ENCODE measurements at regions not wholly inside any gene's neighbourhood (a gene's known extent, or its start where the extent isn't known, plus 50 kb on each side); places are given as distances from the start of the nearest gene placed in this dataset.
"Not testable (repeated sequence)": the region's sequence is repeated elsewhere in the genome, so short reads cannot be mapped to it uniquely, and the experiment has no call there.

- H3K4me3 Mint-ChIP-seq, H3K27ac Mint-ChIP-seq: not testable (repeated sequence)
- H3K9me3 Mint-ChIP-seq, result peaks cover 0 to 12% (median 5%) of the 10 kb centered on the region in 7 donors
These were observed 78.0 kb upstream of the ADGRL2 start for GRCh38 chr1:81722631-81723328.

GRCh38 chr1:81720256-81720655 is 80.5 kb upstream of the ADGRL2 start:
- H3K27ac ChIP-seq (ENCODE audit: insufficient read depth, low read length, poor library complexity, severe bottlenecking); H3K27me3 ChIP-seq (ENCODE audit: control insufficient read depth, insufficient read depth, low read length); H3K4me3 ChIP-seq (ENCODE audit: low read depth, low read length); H3K27me3 Mint-ChIP-seq; H3K4me3 Mint-ChIP-seq; H3K4me1 ChIP-seq (ENCODE audit: control insufficient read depth, insufficient read depth, low read length, poor library complexity, severe bottlenecking); H3K27ac Mint-ChIP-seq; ATAC-seq (ENCODE audit: low read depth in 2 of 2); H3K9me3 ChIP-seq (ENCODE audit: control insufficient read depth in 2 of 2, low read length in 2 of 2); H3K4me1 Mint-ChIP-seq; H3K36me3 ChIP-seq (ENCODE audit: control insufficient read depth, insufficient read depth, low read length); H3K36me3 Mint-ChIP-seq; DNase-seq: not testable (repeated sequence)
- H3K9me3 Mint-ChIP-seq, result peaks cover 0 to 13% (median 5%) of the 10 kb centered on the region in 7 donors

More at GRCh38 chr1:81722631-81723328, 78.0 kb upstream of the ADGRL2 start:
- not testable (repeated sequence) for ATAC-seq (ENCODE audit: low read depth in 2 of 2); H3K36me3 ChIP-seq (ENCODE audit: control insufficient read depth, insufficient read depth, low read length); DNase-seq; H3K36me3 Mint-ChIP-seq; H3K27me3 ChIP-seq (ENCODE audit: control insufficient read depth, insufficient read depth, low read length); H3K4me3 ChIP-seq (ENCODE audit: low read depth, low read length); H3K4me1 ChIP-seq (ENCODE audit: control insufficient read depth, insufficient read depth, low read length, poor library complexity, severe bottlenecking); H3K27me3 Mint-ChIP-seq; H3K9me3 ChIP-seq (ENCODE audit: control insufficient read depth in 2 of 2, low read length in 2 of 2); H3K27ac ChIP-seq (ENCODE audit: insufficient read depth, low read length, poor library complexity, severe bottlenecking); H3K4me1 Mint-ChIP-seq

- H3K27ac Mint-ChIP-seq, result no peak overlapping the region
- no peaks in the 10 kb centered on the region for H3K27me3 Mint-ChIP-seq
- no peaks in the 10 kb centered on the region for H3K4me1 Mint-ChIP-seq
- Histone ChIP-seq H3K9me3 (ENCODE audit: control insufficient read depth in 2 of 2, low read length in 2 of 2) (peaks cover 0 to 3% of the 10 kb centered on the region in 2 experiments), H3K36me3 (ENCODE audit: control insufficient read depth, insufficient read depth, low read length) (no peaks in the 10 kb centered on the region), H3K27ac (ENCODE audit: insufficient read depth, low read length, poor library complexity, severe bottlenecking) (no peak overlapping the region), H3K4me1 (ENCODE audit: control insufficient read depth, insufficient read depth, low read length, poor library complexity, severe bottlenecking) (no peaks in the 10 kb centered on the region), H3K27me3 (ENCODE audit: control insufficient read depth, insufficient read depth, low read length) (no peaks in the 10 kb centered on the region), H3K4me3 (ENCODE audit: low read depth, low read length) (no peak overlapping the region)
- peaks cover 0 to 8% (median 3%) of the 10 kb centered on the region in 7 donors for H3K9me3 Mint-ChIP-seq
- DNase-seq (no peak), ATAC-seq (ENCODE audit: low read depth in 2 of 2) (no peak)
- H3K36me3 Mint-ChIP-seq, result no peaks in the 10 kb centered on the region
- H3K4me3 Mint-ChIP-seq, result no peak overlapping the region
These were observed 83.5 kb upstream of the ADGRL2 start for GRCh38 chr1:81717230-81717629.

GRCh38 chr1:81715391-81715790 is 85.3 kb upstream of the ADGRL2 start:
- H3K9me3 Mint-ChIP-seq, result peaks cover 0 to 13% (median 3%) of the 10 kb centered on the region in 7 donors
- ATAC-seq (ENCODE audit: low read depth in 2 of 2) (no peak), DNase-seq (no peak)
- no peaks in the 10 kb centered on the region for H3K36me3 Mint-ChIP-seq
- Histone ChIP-seq H3K4me1 (ENCODE audit: control insufficient read depth, insufficient read depth, low read length, poor library complexity, severe bottlenecking) (no peaks in the 10 kb centered on the region), H3K27me3 (ENCODE audit: control insufficient read depth, insufficient read depth, low read length) (no peaks in the 10 kb centered on the region), H3K36me3 (ENCODE audit: control insufficient read depth, insufficient read depth, low read length) (no peaks in the 10 kb centered on the region), H3K27ac (ENCODE audit: insufficient read depth, low read length, poor library complexity, severe bottlenecking) (no peak overlapping the region), H3K9me3 (ENCODE audit: control insufficient read depth in 2 of 2, low read length in 2 of 2) (peaks cover 0 to 3% of the 10 kb centered on the region in 2 experiments), H3K4me3 (ENCODE audit: low read depth, low read length) (no peak overlapping the region)
- H3K27me3 Mint-ChIP-seq, result no peaks in the 10 kb centered on the region
- no peak overlapping the region for H3K27ac Mint-ChIP-seq
- no peak overlapping the region for H3K4me3 Mint-ChIP-seq
- no peaks in the 10 kb centered on the region for H3K4me1 Mint-ChIP-seq

- no peak for DNase-seq
- H3K4me3 Mint-ChIP-seq, result no peak overlapping the region
- Histone ChIP-seq H3K4me1 (ENCODE audit: control insufficient read depth, insufficient read depth, low read length, poor library complexity, severe bottlenecking) (no peaks in the 10 kb centered on the region), H3K27me3 (ENCODE audit: control insufficient read depth, insufficient read depth, low read length) (no peaks in the 10 kb centered on the region), H3K4me3 (ENCODE audit: low read depth, low read length) (no peak overlapping the region), H3K36me3 (ENCODE audit: control insufficient read depth, insufficient read depth, low read length) (no peaks in the 10 kb centered on the region), H3K27ac (ENCODE audit: insufficient read depth, low read length, poor library complexity, severe bottlenecking) (no peak overlapping the region), H3K9me3 (ENCODE audit: control insufficient read depth in 2 of 2, low read length in 2 of 2) (peaks cover 0 to 3% of the 10 kb centered on the region in 2 experiments)
- no peaks in the 10 kb centered on the region for H3K4me1 Mint-ChIP-seq
- H3K36me3 Mint-ChIP-seq, result no peaks in the 10 kb centered on the region
- no peak for ATAC-seq (ENCODE audit: low read depth in 2 of 2)
- peaks cover 0 to 12% (median 3%) of the 10 kb centered on the region in 7 donors for H3K9me3 Mint-ChIP-seq
- no peaks in the 10 kb centered on the region for H3K27me3 Mint-ChIP-seq
- H3K27ac Mint-ChIP-seq, result no peak overlapping the region
These were observed 86.1 kb upstream of the ADGRL2 start for GRCh38 chr1:81714636-81715035.

GRCh38 chr1:81712425-81712824 is 88.3 kb upstream of the ADGRL2 start:
- H3K36me3 ChIP-seq (ENCODE audit: control insufficient read depth, insufficient read depth, low read length), result no peaks in the 10 kb centered on the region
- Mint-ChIP-seq H3K4me3 (no peak overlapping the region), H3K27ac (no peak overlapping the region), H3K4me1 (no peaks in the 10 kb centered on the region), H3K9me3 (peaks cover 0 to 9% (median 3%) of the 10 kb centered on the region in 7 donors), H3K27me3 (no peaks in the 10 kb centered on the region), H3K36me3 (no peaks in the 10 kb centered on the region)
- H3K4me1 ChIP-seq (ENCODE audit: control insufficient read depth, insufficient read depth, low read length, poor library complexity, severe bottlenecking), result no peaks in the 10 kb centered on the region
- no peak for ATAC-seq (ENCODE audit: low read depth in 2 of 2)
- H3K9me3 ChIP-seq (ENCODE audit: control insufficient read depth in 2 of 2, low read length in 2 of 2), result no peaks in the 10 kb centered on the region
- H3K27ac ChIP-seq (ENCODE audit: insufficient read depth, low read length, poor library complexity, severe bottlenecking), result no peak overlapping the region
- H3K4me3 ChIP-seq (ENCODE audit: low read depth, low read length), result no peak overlapping the region
- DNase-seq, result no peak
- H3K27me3 ChIP-seq (ENCODE audit: control insufficient read depth, insufficient read depth, low read length), result no peaks in the 10 kb centered on the region

GRCh38 chr1:81710857-81711256 is 89.9 kb upstream of the ADGRL2 start:
- no peak overlapping the region for H3K4me3 Mint-ChIP-seq
- no peak overlapping the region for H3K27ac Mint-ChIP-seq
- no peaks in the 10 kb centered on the region for H3K27me3 Mint-ChIP-seq
- DNase-seq (no peak), ATAC-seq (ENCODE audit: low read depth in 2 of 2) (no peak)
- Histone ChIP-seq H3K4me1 (ENCODE audit: control insufficient read depth, insufficient read depth, low read length, poor library complexity, severe bottlenecking) (no peaks in the 10 kb centered on the region), H3K27me3 (ENCODE audit: control insufficient read depth, insufficient read depth, low read length) (no peaks in the 10 kb centered on the region), H3K4me3 (ENCODE audit: low read depth, low read length) (no peak overlapping the region), H3K36me3 (ENCODE audit: control insufficient read depth, insufficient read depth, low read length) (no peaks in the 10 kb centered on the region), H3K27ac (ENCODE audit: insufficient read depth, low read length, poor library complexity, severe bottlenecking) (no peak overlapping the region), H3K9me3 (ENCODE audit: control insufficient read depth in 2 of 2, low read length in 2 of 2) (no peaks in the 10 kb centered on the region)
- no peaks in the 10 kb centered on the region for H3K4me1 Mint-ChIP-seq
- H3K9me3 Mint-ChIP-seq, result peaks cover 0 to 18% (median 5%) of the 10 kb centered on the region in 7 donors
- H3K36me3 Mint-ChIP-seq, result no peaks in the 10 kb centered on the region

- H3K27me3 ChIP-seq (ENCODE audit: control insufficient read depth, insufficient read depth, low read length), result no peaks in the 10 kb centered on the region
- no peak overlapping the region for H3K4me3 ChIP-seq (ENCODE audit: low read depth, low read length)
- no peak for ATAC-seq (ENCODE audit: low read depth in 2 of 2)
- no peaks in the 10 kb centered on the region for H3K9me3 ChIP-seq (ENCODE audit: control insufficient read depth in 2 of 2, low read length in 2 of 2)
- H3K27ac ChIP-seq (ENCODE audit: insufficient read depth, low read length, poor library complexity, severe bottlenecking), result no peak overlapping the region
- H3K4me1 ChIP-seq (ENCODE audit: control insufficient read depth, insufficient read depth, low read length, poor library complexity, severe bottlenecking), result no peaks in the 10 kb centered on the region
- Mint-ChIP-seq H3K27me3 (no peaks in the 10 kb centered on the region), H3K4me1 (no peaks in the 10 kb centered on the region), H3K4me3 (no peak overlapping the region), H3K36me3 (no peaks in the 10 kb centered on the region), H3K9me3 (peaks cover 0 to 23% (median 8%) of the 10 kb centered on the region in 7 donors), H3K27ac (no peak overlapping the region)
- H3K36me3 ChIP-seq (ENCODE audit: control insufficient read depth, insufficient read depth, low read length), result no peaks in the 10 kb centered on the region
- DNase-seq, result no peak
These were observed 92.5 kb upstream of the ADGRL2 start for GRCh38 chr1:81708250-81708649.
